Liver (tissue), 8 donors: ENCODE measurements at regions not wholly inside any gene's neighbourhood (a gene's known extent, or its start where the extent isn't known, plus 50 kb on each side); places are given as distances from the start of the nearest gene placed in this dataset.

Experiments used
- DNase-seq: peaks from one replicate; pipeline ENCODE4 v3.0.0-alpha.2; 2017; ENCODE audit warnings: low spot score
- H3K27ac ChIP-seq, 2 donors: one replicate each; pipeline ENCODE4 v1.7.0; 2013; ENCODE audit warnings: inconsistent platforms in 2 of 2, low read length in 2 of 2, control low read depth in 1 of 2, low read depth in 1 of 2, mild to moderate bottlenecking in 1 of 2
- H3K27me3 ChIP-seq, 4 donors: one replicate each; pipeline versions ENCODE4 v1.6.1 to v1.7.0; 2013; ENCODE audit warnings: low read length in 3 of 4, inconsistent platforms in 1 of 4, mild to moderate bottlenecking in 1 of 4, moderate library complexity in 1 of 4; ENCODE audit not compliant: control insufficient read depth in 4 of 4, insufficient read depth in 4 of 4
- H3K36me3 ChIP-seq, 4 donors: one replicate each; pipeline versions ENCODE4 v1.6.1 to v1.7.0; 2013; ENCODE audit warnings: low read length in 3 of 4, mild to moderate bottlenecking in 3 of 4, low read depth in 1 of 4, moderate library complexity in 1 of 4; ENCODE audit not compliant: control insufficient read depth in 4 of 4, insufficient read depth in 3 of 4
- H3K4me1 ChIP-seq, 4 donors: one replicate each; pipeline versions ENCODE4 v1.6.1 to v1.7.0; 2013; ENCODE audit warnings: low read length in 3 of 4, mild to moderate bottlenecking in 3 of 4, moderate library complexity in 1 of 4; ENCODE audit not compliant: control insufficient read depth in 4 of 4, insufficient read depth in 4 of 4
- H3K4me3 ChIP-seq, 3 donors: one replicate each; pipeline versions ENCODE4 v1.6.1 to v1.7.0; 2013; ENCODE audit warnings: low read length in 3 of 3, control low read depth in 1 of 3, low read depth in 1 of 3, mild to moderate bottlenecking in 1 of 3
- H3K9ac ChIP-seq, 2 donors: one replicate each; pipeline ENCODE4 v1.7.0; 2013; ENCODE audit warnings: low read length in 2 of 2, mild to moderate bottlenecking in 2 of 2, moderate library complexity in 2 of 2, control low read depth in 1 of 2, low read depth in 1 of 2
- H3K9me3 ChIP-seq, 4 donors: one replicate each; pipeline versions ENCODE4 v1.6.1 to v1.7.0; 2013; ENCODE audit warnings: low read length in 3 of 4; ENCODE audit not compliant: control insufficient read depth in 4 of 4
- ATF3 ChIP-seq: IDR thresholded peaks from 2 replicates; pipeline ENCODE4 v1.6.1; 2016; ENCODE audit warnings: antibody characterized with exemption
- CTCF ChIP-seq: fragments of 150-350 bp; IDR thresholded peaks from 2 replicates; pipeline ENCODE4 v1.5.1; 2017; ENCODE audit warnings: improper control_type of control experiment, low read depth, low read length; ENCODE audit not compliant: missing input control
- EGR1 ChIP-seq, 2 donors: IDR thresholded peaks; 2 replicates each; pipeline ENCODE4 v1.6.1; 2016 to 2018; ENCODE audit warnings: antibody characterized with exemption in 2 of 2, low read depth in 2 of 2
- FOXA1 ChIP-seq: IDR thresholded peaks from 2 replicates; pipeline ENCODE4 v1.6.1; 2016; ENCODE audit warnings: antibody characterized with exemption
- FOXA2 ChIP-seq: IDR thresholded peaks from 2 replicates; pipeline ENCODE4 v1.6.1; 2016; ENCODE audit warnings: antibody characterized with exemption
- GABPA ChIP-seq, 2 donors: IDR thresholded peaks in 1 of 2; conservative IDR thresholded peaks in 1 of 2; 2 replicates each; pipeline ENCODE4 v1.6.1; 2016; ENCODE audit warnings: antibody characterized with exemption in 2 of 2, mild to moderate bottlenecking in 1 of 2, moderate library complexity in 1 of 2
- HNF4A ChIP-seq, 2 donors: conservative IDR thresholded peaks; 2 replicates each; pipeline ENCODE4 v1.6.1; 2016; ENCODE audit warnings: antibody characterized with exemption in 2 of 2, mild to moderate bottlenecking in 2 of 2
- HNF4G ChIP-seq: IDR thresholded peaks from 2 replicates; pipeline ENCODE4 v1.6.1; 2016; ENCODE audit warnings: antibody characterized with exemption
- JUND ChIP-seq, 2 donors: IDR thresholded peaks; 2 replicates each; pipeline ENCODE4 v1.6.1; 2016; ENCODE audit warnings: antibody characterized with exemption in 2 of 2
- MAX ChIP-seq: IDR thresholded peaks from 2 replicates; pipeline ENCODE4 v1.6.1; 2016; ENCODE audit warnings: antibody characterized with exemption
- NR2F2 ChIP-seq: IDR thresholded peaks from 2 replicates; pipeline ENCODE4 v1.6.1; 2016; ENCODE audit warnings: antibody characterized with exemption
- RAD21 ChIP-seq, 2 donors: IDR thresholded peaks; 2 replicates each; pipeline ENCODE4 v1.6.1; 2016; ENCODE audit warnings: antibody characterized with exemption in 2 of 2, mild to moderate bottlenecking in 2 of 2
- REST ChIP-seq: IDR thresholded peaks from 2 replicates; pipeline ENCODE4 v1.6.1; 2016; ENCODE audit warnings: antibody characterized with exemption, mild to moderate bottlenecking
- RXRA ChIP-seq, 2 donors: IDR thresholded peaks; 2 replicates each; pipeline ENCODE4 v1.6.1; 2017 to 2018; ENCODE audit warnings: antibody characterized with exemption in 2 of 2, mild to moderate bottlenecking in 1 of 2
- SP1 ChIP-seq: IDR thresholded peaks from 2 replicates; pipeline ENCODE4 v1.6.1; 2018; ENCODE audit warnings: antibody characterized with exemption, mild to moderate bottlenecking
- TAF1 ChIP-seq: conservative IDR thresholded peaks from 2 replicates; pipeline ENCODE4 v1.6.1; 2016; ENCODE audit warnings: antibody characterized with exemption, mild to moderate bottlenecking
- YY1 ChIP-seq: IDR thresholded peaks from 2 replicates; pipeline ENCODE4 v1.6.1; 2016; ENCODE audit warnings: antibody characterized with exemption, mild to moderate bottlenecking
- ZBTB33 ChIP-seq: IDR thresholded peaks from 2 replicates; pipeline ENCODE4 v1.6.1; 2016; ENCODE audit warnings: antibody characterized with exemption
- WGBS: extraction: QIAGEN DNeasy Blood & Tissue Kit; methylation state at CpG from one replicate; pipeline ENCODE4 v1.1.7; 2013; 5-methylcytosine and 5-hydroxymethylcytosine counted together
- donor health status: healthy.
- donor health status: healthy.
- donor health status: healthy.
- donor health status: healthy.
- donor health status: healthy.

GRCh38 chr12:27192118-27192802, 51.8 kb upstream of the STK38L start:
- Histone ChIP-seq H3K27me3 (no peaks in the 10 kb centered on the region), H3K36me3 (no peaks in the 10 kb centered on the region), H3K9me3 (no peaks in the 10 kb centered on the region), H3K4me1 (peaks cover 9 to 32% (median 19%) of the 10 kb centered on the region in 4 donors), H3K27ac (peak overlapping the region; percentile 86 to 97), H3K4me3 (no peak overlapping the region), H3K9ac (peak overlapping the region in 1 of 2 donors; percentile 73)
- TF ChIP-seq SP1, result peak; percentile 30
- no peak for TF ChIP-seq RAD21 (IDR thresholded peaks at IDR 0.05)
- TF ChIP-seq ATF3, result no peak
- peak; percentile 15 to 17 for TF ChIP-seq HNF4A (conservative IDR thresholded peaks at IDR 0.05)
- TF ChIP-seq YY1, result peak; percentile 19
- no peak for DNase-seq
- 54% methylated on average over 5 of the region's 5 CpGs for whole genome bisulfite sequencing

GRCh38 chr12:27193106-27193505, 51.0 kb upstream of the STK38L start:
- H3K9ac ChIP-seq, result peak overlapping the region in 1 of 2 donors; percentile 72
- peak overlapping the region; percentile 86 to 97 for H3K27ac ChIP-seq
- no peaks in the 10 kb centered on the region for H3K9me3 ChIP-seq
- H3K4me3 ChIP-seq, result no peak overlapping the region
- no peak for DNase-seq
- H3K36me3 ChIP-seq, result no peaks in the 10 kb centered on the region
- TF ChIP-seq SP1 (peak; percentile 73), TAF1 (peak; percentile 26), ATF3 (peak; percentile 68), ZBTB33 (no peak), GABPA (IDR thresholded peaks at IDR 0.05 in 1 of 2, conservative IDR thresholded peaks at IDR 0.05 in 1 of 2) (peak in 1 of 2 donors; percentile 18), NR2F2 (peak; percentile 49), HNF4A (conservative IDR thresholded peaks at IDR 0.05) (peak; percentile 83 to 87), CTCF (no peak), FOXA1 (no peak), YY1 (no peak), RXRA (IDR thresholded peaks at IDR 0.05) (peak in 1 of 2 donors; percentile 50), JUND (IDR thresholded peaks at IDR 0.05) (peak; percentile 87), EGR1 (IDR thresholded peaks at IDR 0.05; ENCODE audit: low read depth in 2 of 2) (no peak), HNF4G (peak; percentile 39), REST (no peak), RAD21 (IDR thresholded peaks at IDR 0.05) (peak in 1 of 2 donors; percentile 33), FOXA2 (no peak), MAX (no peak)
- WGBS, result 40% methylated on average over 2 of the region's 2 CpGs
- peaks cover 9 to 32% (median 19%) of the 10 kb centered on the region in 4 donors for H3K4me1 ChIP-seq
- no peaks in the 10 kb centered on the region for H3K27me3 ChIP-seq
